Left lung (tissue), 4 donors: ENCODE measurements at regions not wholly inside any gene's neighbourhood (a gene's known extent, or its start where the extent isn't known, plus 50 kb on each side); places are given as distances from the start of the nearest gene placed in this dataset.

Experiments used
- ATAC-seq: fragments of 200-7000 bp; cut with Tn5 transposase; one replicate; pipeline ENCODE4 v1.9.1; 2020; ENCODE audit warnings: moderate library complexity
- DNase-seq, 4 donors: peaks; one replicate each; pipeline ENCODE4 v3.0.0-alpha.2; 2013 to 2020
- H3K27ac ChIP-seq, 2 donors: fragments of 200-600 bp; sonication (generic) in 1 of 2; one replicate each; pipeline versions ENCODE4 v1.5.0 to v1.8.0; 2020 to 2021
- H3K27me3 ChIP-seq, 2 donors: fragments of 200-600 bp; sonication (generic) in 1 of 2; one replicate each; pipeline versions ENCODE4 v1.5.0 to v1.8.0; 2020 to 2021
- H3K36me3 ChIP-seq, 2 donors: fragments of 200-600 bp; sonication (generic) in 1 of 2; one replicate each; pipeline versions ENCODE4 v1.5.0 to v1.8.0; 2020 to 2021
- H3K4me1 ChIP-seq, 2 donors: fragments of 200-600 bp; one replicate each; pipeline ENCODE4 v1.8.0; 2021
- H3K4me3 ChIP-seq, 2 donors: fragments of 200-600 bp; sonication (generic) in 1 of 2; one replicate each; pipeline versions ENCODE4 v1.5.0 to v1.8.0; 2020 to 2021; ENCODE audit warnings: mild to moderate bottlenecking in 1 of 2
- H3K9me3 ChIP-seq, 2 donors: fragments of 200-600 bp; sonication (generic) in 1 of 2; one replicate each; pipeline versions ENCODE4 v1.5.0 to v1.8.0; 2020 to 2021
- CTCF ChIP-seq, 2 donors: fragments of 200-600 bp; sonication (generic) in 1 of 2; IDR thresholded peaks; one replicate each; pipeline versions ENCODE4 v1.5.0 to v1.8.0; 2021; ENCODE audit warnings: antibody characterized with exemption in 2 of 2
- intact Hi-C, 2 donors: fragments of 100-400 bp; cut with DNase I; formaldehyde crosslinking; loops; one replicate each; pipeline versions ENCODE4 v1.11.2 to v1.14.2; 2022
- donor health status: DM: no; HTN: yes; CAD: no.
- donor health status: DM: no; HTN: no; CAD: no.

GRCh38 chr6:9252799-9253198 is 817.5 kb upstream of the SLC35B3 start:
- intact Hi-C loops: no loop called here
- Histone ChIP-seq H3K4me3 (no peak overlapping the region), H3K27ac (no peak overlapping the region), H3K27me3 (no peaks in the 10 kb centered on the region), H3K4me1 (no peaks in the 10 kb centered on the region), H3K36me3 (no peaks in the 10 kb centered on the region), H3K9me3 (no peaks in the 10 kb centered on the region)
- ATAC-seq (no peak), DNase-seq (no peak)
- TF ChIP-seq CTCF (IDR thresholded peaks at IDR 0.05): no peak

- Histone ChIP-seq H3K9me3 (no peaks in the 10 kb centered on the region), H3K27ac (no peak overlapping the region), H3K36me3 (no peaks in the 10 kb centered on the region), H3K27me3 (no peaks in the 10 kb centered on the region), H3K4me1 (no peaks in the 10 kb centered on the region), H3K4me3 (no peak overlapping the region)
- TF ChIP-seq CTCF (IDR thresholded peaks at IDR 0.05): peak in 1 of 2 donors; percentile 24
- ATAC-seq (peak; percentile 73), DNase-seq (peak in 2 of 4 donors; percentile 9 to 42)
- intact Hi-C loops: no loop called here
These were observed 815.5 kb upstream of the SLC35B3 start for GRCh38 chr6:9250852-9251251.

- intact Hi-C loops: no loop called here
- Histone ChIP-seq H3K4me1 (no peaks in the 10 kb centered on the region), H3K4me3 (no peak overlapping the region), H3K27me3 (no peaks in the 10 kb centered on the region), H3K36me3 (no peaks in the 10 kb centered on the region), H3K9me3 (no peaks in the 10 kb centered on the region), H3K27ac (no peak overlapping the region)
- no peak for DNase-seq
- no peak for TF ChIP-seq CTCF (IDR thresholded peaks at IDR 0.05)
- ATAC-seq: no peak
These were observed 812.8 kb upstream of the SLC35B3 start for GRCh38 chr6:9248133-9248532.

- intact Hi-C loops: no loop called here
These were observed 805.5 kb upstream of the SLC35B3 start for GRCh38 chr6:9240861-9241260.

GRCh38 chr6:9236443-9236842 is 801.1 kb upstream of the SLC35B3 start:
- TF ChIP-seq CTCF (IDR thresholded peaks at IDR 0.05): no peak
- intact Hi-C loops: no loop called here
- ATAC-seq: no peak
- Histone ChIP-seq H3K4me3 (no peak overlapping the region), H3K4me1 (no peaks in the 10 kb centered on the region), H3K27me3 (no peaks in the 10 kb centered on the region), H3K36me3 (no peaks in the 10 kb centered on the region), H3K27ac (no peak overlapping the region), H3K9me3 (peaks cover 0 to 6% of the 10 kb centered on the region in 2 donors)
- DNase-seq: no peak

More at GRCh38 chr6:9240861-9241260, 805.5 kb upstream of the SLC35B3 start:
- Histone ChIP-seq H3K36me3 (no peaks in the 10 kb centered on the region), H3K4me1 (no peaks in the 10 kb centered on the region), H3K9me3 (no peaks in the 10 kb centered on the region), H3K4me3 (no peak overlapping the region), H3K27ac (no peak overlapping the region), H3K27me3 (no peaks in the 10 kb centered on the region)
- TF ChIP-seq CTCF (IDR thresholded peaks at IDR 0.05): no peak
- DNase-seq: no peak
- no peak for ATAC-seq
